Activated naive CD8-positive, alpha-beta T cell treated with anti-CD3 and anti-CD28 coated beads, Interleukin-2, amount 50 U/mL, for 24 hours (primary cell): ENCODE measurements at regions not wholly inside any gene's neighbourhood (a gene's known extent, or its start where the extent isn't known, plus 50 kb on each side); places are given as distances from the start of the nearest gene placed in this dataset.

ENCODE experiments used
- ATAC-seq: fragments of 150-1000 bp; cut with Tn5 transposase; one replicate; pipeline ENCODE4 v1.10.0; 2021
- DNase-seq: peaks from one replicate; pipeline ENCODE4 v3.0.0; 2021
- H3K27ac Mint-ChIP-seq: one replicate; pipeline ENCODE4 v1.8.0; 2021; ENCODE audit warnings: mild to moderate bottlenecking, mixed read lengths
- H3K27me3 Mint-ChIP-seq: one replicate; pipeline ENCODE4 v1.8.0; 2021; ENCODE audit warnings: mixed read lengths
- H3K36me3 Mint-ChIP-seq: one replicate; pipeline ENCODE4 v1.8.0; 2021; ENCODE audit warnings: low read depth, mixed read lengths
- H3K4me1 Mint-ChIP-seq: one replicate; pipeline ENCODE4 v1.8.0; 2021; ENCODE audit warnings: mixed read lengths
- H3K4me3 Mint-ChIP-seq: one replicate; pipeline ENCODE4 v1.8.0; 2021; ENCODE audit warnings: mild to moderate bottlenecking, moderate library complexity, mixed read lengths
- H3K9me3 Mint-ChIP-seq: one replicate; pipeline ENCODE4 v1.8.0; 2021; ENCODE audit warnings: mixed read lengths

DNA sequence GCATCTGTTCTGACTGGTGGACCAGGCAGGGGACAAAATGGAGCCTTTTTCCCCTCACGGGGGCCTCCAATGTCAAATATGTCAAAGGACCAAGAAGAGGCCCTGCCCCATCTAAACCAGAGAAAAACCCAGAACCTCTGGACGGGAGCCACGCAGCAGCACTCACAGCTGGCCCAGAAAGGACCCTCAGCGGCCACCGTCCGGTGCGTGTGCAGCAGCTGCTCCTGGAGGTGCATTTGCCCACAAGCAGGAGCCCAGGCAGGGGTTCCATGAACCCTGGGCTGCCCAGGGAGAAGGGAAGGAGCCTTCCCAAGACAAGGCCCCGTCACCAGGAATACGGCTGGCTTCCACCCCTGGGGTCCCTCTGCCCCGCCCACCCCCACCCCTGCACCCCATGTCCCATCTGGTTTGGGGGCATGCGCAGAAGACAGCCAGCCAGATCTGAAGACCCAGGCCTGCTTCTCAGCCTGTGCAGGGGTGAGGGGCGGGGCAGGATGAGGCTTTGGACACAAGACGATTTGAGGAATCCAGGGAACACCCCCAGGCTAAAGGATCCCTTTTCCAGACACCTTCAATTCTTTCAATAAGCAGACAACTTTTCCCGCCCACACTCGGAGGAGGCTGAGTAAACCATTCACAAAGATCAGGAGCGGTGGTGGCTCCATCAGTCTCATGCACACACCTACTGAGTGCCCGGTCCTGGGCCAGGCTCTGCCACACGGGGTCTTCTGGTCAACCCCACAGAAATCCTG, 423.1 kb downstream of the SHANK2 start:
- Mint-ChIP-seq H3K4me3 (no peak overlapping the region), H3K36me3 (no peaks in the 10 kb centered on the region), H3K9me3 (no peaks in the 10 kb centered on the region), H3K27me3 (peaks cover 39% of the 10 kb centered on the region), H3K4me1 (no peaks in the 10 kb centered on the region), H3K27ac (no peak overlapping the region)
- DNase-seq (no peak), ATAC-seq (no peak)

DNA sequence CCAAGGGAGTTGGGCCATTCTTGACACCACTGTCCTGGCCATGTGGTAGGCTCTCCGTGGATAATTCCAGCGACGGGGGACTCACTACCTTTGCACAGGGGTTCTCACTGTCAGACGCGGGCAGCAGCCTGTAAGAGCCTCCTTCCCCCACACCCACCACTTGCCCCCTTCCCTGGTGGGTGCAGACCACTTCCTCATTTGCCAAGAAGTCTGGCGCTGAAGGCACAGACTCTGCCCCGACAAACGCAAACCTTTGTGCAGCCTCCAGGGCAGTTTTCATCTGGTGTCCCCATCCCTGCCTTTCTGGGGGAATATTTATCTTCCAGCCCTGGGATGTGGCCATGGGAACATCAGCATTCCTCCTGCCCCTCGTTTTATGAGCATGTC, 422.5 kb downstream of the SHANK2 start:
- H3K9me3 Mint-ChIP-seq: no peaks in the 10 kb centered on the region
- H3K4me3 Mint-ChIP-seq: no peak overlapping the region
- H3K36me3 Mint-ChIP-seq: no peaks in the 10 kb centered on the region
- ATAC-seq (no peak), DNase-seq (no peak)
- H3K27me3 Mint-ChIP-seq: peaks cover 34% of the 10 kb centered on the region
- no peak overlapping the region for H3K27ac Mint-ChIP-seq
- no peaks in the 10 kb centered on the region for H3K4me1 Mint-ChIP-seq

DNA sequence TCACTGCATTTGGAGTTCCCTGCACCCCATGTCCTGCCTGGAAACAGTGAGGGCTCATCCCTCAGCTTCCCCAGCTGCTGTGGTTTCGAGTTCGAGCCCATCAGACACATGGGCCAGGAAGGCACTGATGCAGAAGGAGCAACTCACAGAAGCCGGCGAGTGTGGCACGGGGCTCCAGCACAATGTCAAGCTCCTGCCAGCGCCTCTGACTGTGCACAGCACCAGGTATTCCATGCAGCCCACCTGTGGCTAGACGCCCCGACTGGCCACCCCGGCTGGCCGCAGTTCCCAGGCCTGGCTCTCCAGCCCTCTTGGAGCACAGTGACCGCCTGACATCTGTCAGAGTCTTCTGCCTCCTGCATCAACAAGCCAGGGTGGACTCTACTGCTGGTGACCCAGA, 419.4 kb downstream of the SHANK2 start:
- ATAC-seq (no peak), DNase-seq (no peak)
- H3K27ac Mint-ChIP-seq: no peak overlapping the region
- no peaks in the 10 kb centered on the region for H3K9me3 Mint-ChIP-seq
- no peaks in the 10 kb centered on the region for H3K4me1 Mint-ChIP-seq
- no peaks in the 10 kb centered on the region for H3K36me3 Mint-ChIP-seq
- H3K4me3 Mint-ChIP-seq: no peak overlapping the region
- H3K27me3 Mint-ChIP-seq: peaks cover 10% of the 10 kb centered on the region

DNA sequence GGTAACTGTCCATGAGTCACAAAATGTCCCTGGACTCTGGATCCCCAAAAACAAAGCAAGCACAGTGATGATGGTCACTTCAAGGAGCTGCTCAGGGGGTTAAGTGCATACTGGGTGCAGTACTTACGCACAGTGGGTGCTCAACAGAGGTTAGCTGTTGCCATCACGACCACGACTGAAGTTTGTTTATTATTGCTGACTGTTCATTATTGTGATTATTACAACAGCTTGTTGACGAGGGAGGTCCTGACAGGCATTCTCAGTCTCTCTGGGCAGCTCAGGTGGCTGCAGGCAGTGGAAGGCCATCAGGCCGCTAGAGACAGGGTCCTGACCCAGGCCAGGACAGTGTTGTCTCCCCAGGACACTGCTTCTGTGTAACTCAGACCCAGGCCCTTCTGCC, 418.8 kb downstream of the SHANK2 start:
- ATAC-seq (no peak), DNase-seq (no peak)
- Mint-ChIP-seq H3K4me3 (no peak overlapping the region), H3K9me3 (no peaks in the 10 kb centered on the region), H3K4me1 (no peaks in the 10 kb centered on the region), H3K27me3 (peaks cover 8% of the 10 kb centered on the region), H3K27ac (no peak overlapping the region), H3K36me3 (no peaks in the 10 kb centered on the region)

DNA sequence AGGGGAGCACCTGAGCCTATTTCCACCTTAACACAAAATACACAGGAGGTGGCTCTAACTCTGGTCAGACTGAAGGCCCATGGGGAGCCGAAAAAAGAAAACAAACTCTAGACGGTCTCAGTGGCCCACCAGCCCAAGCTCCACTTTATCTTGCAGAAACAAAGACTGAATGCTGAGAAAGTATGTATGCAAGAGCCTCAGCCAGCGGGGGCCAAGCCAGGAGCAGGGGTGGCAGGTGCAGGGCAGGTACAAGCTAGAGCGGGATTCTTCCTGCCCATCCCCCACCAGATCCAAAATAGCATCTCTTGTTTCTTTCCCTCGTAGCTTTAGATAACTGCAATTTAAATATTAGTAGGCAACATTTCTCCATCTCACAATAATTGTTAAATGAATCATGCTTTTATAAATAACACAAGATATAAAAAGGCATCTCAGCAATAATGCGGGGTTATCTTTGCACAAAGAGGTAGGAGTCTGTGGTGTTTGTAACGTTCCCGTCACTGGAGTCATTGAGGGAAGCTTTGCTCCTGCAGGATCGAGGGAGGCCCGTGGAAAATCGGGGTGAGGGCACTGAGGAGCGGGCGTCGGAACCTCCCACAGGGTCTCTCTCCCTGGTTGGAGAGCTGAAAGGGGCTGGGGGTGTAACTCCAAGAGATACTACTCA, 418.0 kb downstream of the SHANK2 start:
- H3K36me3 Mint-ChIP-seq: no peaks in the 10 kb centered on the region
- H3K27ac Mint-ChIP-seq: no peak overlapping the region
- peaks cover 6% of the 10 kb centered on the region for H3K27me3 Mint-ChIP-seq
- ATAC-seq: no peak
- DNase-seq: no peak
- H3K4me1 Mint-ChIP-seq: no peaks in the 10 kb centered on the region
- H3K4me3 Mint-ChIP-seq: no peak overlapping the region
- H3K9me3 Mint-ChIP-seq: no peaks in the 10 kb centered on the region

DNA sequence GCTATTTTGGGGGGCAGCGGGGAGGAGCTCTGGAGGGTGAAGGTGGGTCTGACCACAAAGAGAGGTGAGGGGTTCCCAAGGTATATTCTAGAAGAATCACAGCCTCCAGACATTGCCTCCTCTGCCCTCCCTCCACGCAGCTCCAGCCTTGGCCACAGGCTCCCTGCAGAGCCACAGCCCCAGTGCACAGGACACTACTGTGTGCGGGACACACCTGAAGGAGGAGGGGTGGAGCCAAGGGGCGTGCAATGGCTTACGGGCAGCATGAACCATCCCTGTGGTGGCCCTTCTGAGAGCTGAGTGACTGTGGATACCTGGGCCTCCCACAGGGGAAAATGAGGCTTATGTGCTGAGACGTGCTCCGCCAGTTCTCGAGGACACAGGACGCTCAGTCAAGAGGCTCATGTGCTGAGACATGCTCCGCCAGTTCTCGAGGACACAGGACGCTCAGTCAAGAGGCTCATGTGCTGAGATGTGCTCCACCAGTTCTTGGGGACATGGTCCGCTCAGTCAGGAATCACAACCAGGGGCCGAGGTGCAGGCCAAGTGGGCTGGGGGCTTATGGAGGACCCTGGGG, 417.3 kb downstream of the SHANK2 start:
- Mint-ChIP-seq H3K36me3 (no peaks in the 10 kb centered on the region), H3K27me3 (peaks cover 6% of the 10 kb centered on the region), H3K9me3 (no peaks in the 10 kb centered on the region), H3K4me3 (no peak overlapping the region), H3K4me1 (no peaks in the 10 kb centered on the region), H3K27ac (no peak overlapping the region)
- no peak for DNase-seq
- no peak for ATAC-seq

DNA sequence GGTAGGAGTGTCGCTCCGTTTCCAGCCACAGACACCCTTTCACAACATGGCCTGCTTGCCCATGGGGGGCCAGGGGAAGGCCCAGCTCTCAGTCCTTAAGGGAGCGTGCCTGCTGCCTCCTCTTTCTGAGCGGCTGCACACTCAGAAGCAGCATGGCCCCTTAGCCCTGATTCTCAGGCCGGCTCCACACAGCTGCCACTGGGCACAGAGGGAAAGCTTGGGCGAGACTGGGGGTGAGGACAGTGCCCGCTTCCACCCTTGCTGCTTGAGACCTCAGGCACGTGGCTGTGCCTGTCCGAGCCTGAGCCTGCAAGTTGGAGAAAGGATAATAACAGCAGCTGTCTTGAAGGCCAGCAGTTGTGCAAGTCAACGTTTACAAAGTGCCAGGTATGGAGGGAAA, 416.3 kb downstream of the SHANK2 start:
- Mint-ChIP-seq H3K9me3 (no peaks in the 10 kb centered on the region), H3K27ac (no peak overlapping the region), H3K27me3 (peaks cover 5% of the 10 kb centered on the region), H3K36me3 (no peaks in the 10 kb centered on the region), H3K4me3 (no peak overlapping the region), H3K4me1 (no peaks in the 10 kb centered on the region)
- no peak for ATAC-seq
- no peak for DNase-seq

DNA sequence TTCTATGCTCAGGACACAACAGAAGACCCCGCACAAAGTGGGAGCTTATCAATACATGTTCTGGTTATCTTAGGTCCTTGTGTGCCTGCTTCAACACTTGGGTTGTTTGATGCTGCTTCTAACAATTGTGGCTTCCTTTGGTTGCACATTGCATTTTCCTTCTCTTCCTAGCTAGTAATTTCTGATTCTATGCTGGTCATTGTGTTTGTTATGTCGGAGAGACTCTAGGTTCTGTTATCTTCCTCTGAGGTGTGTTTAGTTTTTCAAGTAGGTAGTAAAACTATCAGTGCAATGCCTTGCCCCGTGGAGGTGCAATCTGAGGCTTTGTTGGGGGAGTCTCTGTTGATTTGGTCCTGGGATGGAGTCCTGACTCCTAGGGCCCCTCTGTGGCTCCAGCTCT, 414.2 kb downstream of the SHANK2 start:
- H3K4me3 Mint-ChIP-seq: no peak overlapping the region
- no peaks in the 10 kb centered on the region for H3K9me3 Mint-ChIP-seq
- ATAC-seq (no peak), DNase-seq (no peak)
- no peaks in the 10 kb centered on the region for H3K27me3 Mint-ChIP-seq
- H3K36me3 Mint-ChIP-seq: no peaks in the 10 kb centered on the region
- no peak overlapping the region for H3K27ac Mint-ChIP-seq
- no peaks in the 10 kb centered on the region for H3K4me1 Mint-ChIP-seq

DNA sequence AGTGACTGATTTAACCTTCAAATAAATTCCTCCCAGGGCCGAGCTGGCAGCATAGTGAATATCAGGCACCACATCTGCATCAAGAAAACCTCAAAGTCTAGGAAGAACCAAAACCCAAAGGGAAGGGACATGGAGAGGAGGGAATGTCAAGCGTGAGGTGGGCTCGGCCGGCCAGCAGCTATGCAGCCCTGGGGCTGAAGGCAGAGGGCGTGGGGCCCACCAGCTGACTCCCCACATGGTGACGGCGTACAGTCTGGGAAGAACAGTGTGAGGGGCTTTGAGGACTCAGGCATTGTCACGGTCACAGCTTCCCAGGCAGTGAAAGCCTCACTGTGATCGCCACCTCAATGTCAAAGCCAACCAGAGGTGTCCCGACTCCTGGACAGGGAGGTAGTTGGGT, 412.5 kb downstream of the SHANK2 start:
- no peak for ATAC-seq
- H3K9me3 Mint-ChIP-seq: no peaks in the 10 kb centered on the region

DNA sequence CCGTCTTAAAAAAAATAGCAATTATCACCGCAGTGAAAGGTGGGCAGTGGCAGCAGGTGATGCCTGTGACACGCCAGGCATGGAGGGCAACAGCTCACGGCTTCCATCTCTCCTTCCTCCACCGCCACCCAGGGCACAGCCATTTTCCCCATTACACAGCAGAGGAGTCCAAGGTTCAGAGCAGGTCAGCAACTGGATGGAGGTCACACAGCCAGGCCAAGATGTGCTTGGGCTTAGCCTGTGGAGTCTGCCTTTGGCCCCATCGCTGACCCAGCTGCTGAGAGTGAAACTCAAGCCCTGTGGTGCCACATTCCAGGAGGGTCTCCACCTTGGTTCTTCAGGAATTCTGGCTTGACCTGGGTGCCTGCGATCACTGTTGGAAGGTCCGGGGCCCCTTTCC, 411.1 kb downstream of the SHANK2 start:
- ATAC-seq: no peak
- H3K36me3 Mint-ChIP-seq: no peaks in the 10 kb centered on the region
- no peaks in the 10 kb centered on the region for H3K27me3 Mint-ChIP-seq
- no peaks in the 10 kb centered on the region for H3K9me3 Mint-ChIP-seq
- H3K4me3 Mint-ChIP-seq: no peak overlapping the region
- no peak overlapping the region for H3K27ac Mint-ChIP-seq
- no peaks in the 10 kb centered on the region for H3K4me1 Mint-ChIP-seq
- no peak for DNase-seq

More for the DNA sequence above, 412.5 kb downstream of the SHANK2 start:
- no peak overlapping the region for H3K4me3 Mint-ChIP-seq
- H3K4me1 Mint-ChIP-seq: no peaks in the 10 kb centered on the region
- no peaks in the 10 kb centered on the region for H3K27me3 Mint-ChIP-seq
- H3K27ac Mint-ChIP-seq: no peak overlapping the region
- no peaks in the 10 kb centered on the region for H3K36me3 Mint-ChIP-seq
- DNase-seq: no peak

DNA sequence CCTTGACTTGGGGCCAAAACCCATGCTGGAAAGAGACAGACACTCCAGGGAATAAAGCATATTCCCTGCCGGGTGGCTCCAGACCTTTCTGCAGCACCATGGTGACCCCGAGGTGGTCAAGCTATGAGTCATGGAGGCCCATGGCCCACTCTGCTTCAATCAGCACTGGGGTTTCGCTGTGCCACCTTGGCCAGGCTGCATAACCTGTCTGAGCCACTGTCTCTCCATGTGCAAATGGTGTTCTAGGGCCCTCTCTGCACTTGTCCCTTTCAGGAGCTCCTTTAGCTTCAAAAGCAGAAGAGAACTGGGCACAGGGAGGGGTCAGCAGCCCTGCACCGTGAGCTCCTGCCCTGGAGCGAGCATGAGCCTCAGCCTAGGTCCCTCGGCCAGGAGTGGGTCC, 410.1 kb downstream of the SHANK2 start:
- Mint-ChIP-seq H3K4me1 (no peaks in the 10 kb centered on the region), H3K27me3 (no peaks in the 10 kb centered on the region), H3K27ac (no peak overlapping the region), H3K4me3 (no peak overlapping the region), H3K9me3 (no peaks in the 10 kb centered on the region), H3K36me3 (no peaks in the 10 kb centered on the region)
- no peak for DNase-seq
- no peak for ATAC-seq

DNA sequence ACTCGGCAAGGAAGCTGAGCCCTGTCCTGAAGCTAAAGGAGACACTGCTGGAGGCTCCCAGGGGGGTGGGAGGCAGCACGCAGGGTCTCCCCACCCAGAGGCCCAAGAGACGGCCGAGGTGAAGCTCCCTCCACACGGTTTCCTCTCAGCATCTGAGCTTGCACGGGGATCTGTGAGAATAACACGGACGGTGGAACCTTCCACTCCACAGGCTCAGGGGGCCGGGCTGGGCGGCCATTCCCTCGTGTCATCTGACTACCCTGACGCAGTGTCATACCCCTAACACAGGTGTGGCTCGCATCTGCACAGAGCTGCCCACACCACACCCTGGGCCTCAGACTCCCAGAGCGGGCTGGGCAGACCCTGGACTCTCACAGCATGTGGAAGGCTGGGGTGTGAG, 409.7 kb downstream of the SHANK2 start:
- no peaks in the 10 kb centered on the region for H3K4me1 Mint-ChIP-seq
- no peaks in the 10 kb centered on the region for H3K36me3 Mint-ChIP-seq
- H3K27me3 Mint-ChIP-seq: no peaks in the 10 kb centered on the region
- no peaks in the 10 kb centered on the region for H3K9me3 Mint-ChIP-seq
- no peak overlapping the region for H3K4me3 Mint-ChIP-seq
- ATAC-seq: no peak
- H3K27ac Mint-ChIP-seq: no peak overlapping the region
- DNase-seq: no peak

DNA sequence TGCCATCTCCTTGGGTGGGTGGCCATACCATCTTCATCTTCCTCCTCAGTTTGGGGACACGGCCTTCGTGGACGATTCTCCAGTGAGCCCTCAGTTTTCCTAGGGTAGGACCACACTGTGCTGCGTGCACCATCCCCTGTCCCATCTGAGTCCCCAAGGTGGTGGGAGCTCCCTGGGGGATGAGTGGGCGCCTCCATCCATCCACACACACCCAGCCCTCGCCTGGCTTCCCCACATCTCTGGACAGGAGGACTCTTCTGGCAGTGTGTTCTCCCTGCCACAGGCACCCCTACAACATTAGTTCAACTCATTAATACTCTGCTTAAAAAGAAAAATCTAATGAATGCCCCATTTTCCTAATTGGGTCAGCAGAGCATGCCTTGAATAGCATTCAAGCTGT, 408.5 kb downstream of the SHANK2 start:
- no peak for ATAC-seq
- Mint-ChIP-seq H3K9me3 (no peaks in the 10 kb centered on the region), H3K36me3 (no peaks in the 10 kb centered on the region)

DNA sequence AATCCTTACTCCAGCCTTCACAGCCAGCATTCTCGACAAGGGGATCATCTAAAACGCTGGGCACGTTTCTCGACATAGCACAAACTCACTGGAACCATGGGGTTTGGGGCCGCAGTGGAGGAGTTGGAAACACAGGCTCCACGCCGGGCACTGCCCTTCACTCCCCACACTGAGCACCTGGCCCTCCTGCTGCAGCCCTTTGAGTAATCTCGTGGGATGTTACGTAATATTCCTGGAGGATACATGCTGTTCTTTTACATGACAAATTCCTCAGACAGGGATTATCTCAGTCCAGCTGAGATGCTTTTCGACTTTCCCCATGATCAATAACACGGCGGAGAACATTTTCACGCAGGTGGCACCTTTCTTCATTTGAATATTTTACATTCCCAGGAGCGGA, 408.0 kb downstream of the SHANK2 start:
- DNase-seq (no peak), ATAC-seq (no peak)
- Mint-ChIP-seq H3K4me3 (no peak overlapping the region), H3K27ac (no peak overlapping the region), H3K4me1 (no peaks in the 10 kb centered on the region), H3K36me3 (no peaks in the 10 kb centered on the region), H3K9me3 (no peaks in the 10 kb centered on the region), H3K27me3 (no peaks in the 10 kb centered on the region)

More for the DNA sequence above, 408.5 kb downstream of the SHANK2 start:
- Mint-ChIP-seq H3K4me3 (no peak overlapping the region), H3K27me3 (no peaks in the 10 kb centered on the region), H3K27ac (no peak overlapping the region), H3K4me1 (no peaks in the 10 kb centered on the region)
- no peak for DNase-seq

DNA sequence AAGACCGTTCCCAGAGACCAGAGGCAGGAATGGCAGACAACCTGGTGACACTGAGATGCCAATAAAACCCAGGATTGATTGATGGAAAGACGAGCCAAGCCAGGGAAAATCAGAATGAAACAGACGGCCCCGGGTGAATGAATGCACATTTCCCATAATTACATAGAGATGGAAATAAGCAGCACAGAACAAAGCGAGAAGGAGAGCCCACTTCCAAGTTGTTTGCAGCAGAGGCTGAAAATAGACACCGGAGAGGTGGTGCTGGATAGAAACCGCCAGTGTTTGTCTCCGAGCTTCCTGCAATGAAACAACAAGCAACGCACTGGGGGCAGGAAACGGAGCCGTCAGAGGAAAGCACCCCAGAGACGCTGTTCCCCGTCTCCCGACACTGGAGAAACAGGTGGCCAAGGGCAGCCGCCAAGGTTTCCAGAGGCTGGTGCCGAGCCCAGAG, 406.8 kb downstream of the SHANK2 start:
- Mint-ChIP-seq H3K27ac (no peak overlapping the region), H3K4me3 (no peak overlapping the region), H3K4me1 (no peaks in the 10 kb centered on the region), H3K36me3 (no peaks in the 10 kb centered on the region), H3K9me3 (no peaks in the 10 kb centered on the region), H3K27me3 (no peaks in the 10 kb centered on the region)
- DNase-seq: no peak
- no peak for ATAC-seq
